Hippocampal formation (tissue), 2 donors: ENCODE measurements at regions not wholly inside any gene's neighbourhood (a gene's known extent, or its start where the extent isn't known, plus 50 kb on each side); places are given as distances from the start of the nearest gene placed in this dataset.
"Not testable (repeated sequence)": the region's sequence is repeated elsewhere in the genome, so short reads cannot be mapped to it uniquely, and the experiment has no call there.

Experiments used
- DNase-seq, 2 donors: peaks; one replicate each; lab custom pipeline; 2025; lab: John Stamatoyannopoulos, UW

DNA sequence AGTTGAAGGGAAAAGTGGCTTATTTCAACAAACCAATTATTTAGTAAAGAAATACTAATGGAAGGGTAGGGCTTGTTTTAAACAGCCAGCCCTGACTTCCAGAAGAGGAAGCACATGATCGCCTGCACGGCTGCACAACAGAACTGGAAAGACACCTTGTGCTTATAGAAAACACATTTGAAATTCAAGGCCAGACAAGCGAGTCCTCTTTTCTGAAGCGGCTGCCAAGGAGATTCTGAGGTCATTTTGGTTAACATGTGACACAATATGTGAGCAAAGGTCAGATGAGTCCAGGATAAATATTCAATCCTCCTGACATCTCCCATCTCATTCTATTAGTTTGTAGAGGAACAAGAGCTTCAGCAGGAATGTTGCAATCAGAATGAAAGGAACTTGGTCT is 461.4 kb upstream of the ST8SIA4 start:
- DNase-seq: no peak

DNA sequence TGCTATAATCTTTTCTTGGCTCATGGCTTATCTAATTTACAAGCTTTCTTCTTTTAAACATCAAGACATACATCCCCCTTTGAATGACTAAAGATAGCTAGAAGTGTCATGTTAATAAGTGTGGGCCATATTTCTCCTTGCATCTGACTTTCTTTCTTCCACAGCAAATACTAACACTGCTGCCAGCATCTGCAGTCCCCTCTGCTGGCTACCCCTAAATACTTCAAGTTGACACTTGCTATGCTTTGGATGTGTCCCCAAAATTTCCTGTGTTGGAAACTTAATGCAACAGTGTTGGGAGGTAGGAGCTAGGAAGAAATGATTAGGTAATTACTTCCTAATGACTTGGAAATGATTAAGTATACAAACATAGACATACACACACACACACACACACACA is 459.0 kb upstream of the ST8SIA4 start:
- DNase-seq: no peak

- DNase-seq: no peak
These were observed 443.8 kb upstream of the ST8SIA4 start for GRCh38 chr5:101346906-101347305.

- DNase-seq: no peak
These were observed 443.4 kb upstream of the ST8SIA4 start for GRCh38 chr5:101346447-101346846.

DNA sequence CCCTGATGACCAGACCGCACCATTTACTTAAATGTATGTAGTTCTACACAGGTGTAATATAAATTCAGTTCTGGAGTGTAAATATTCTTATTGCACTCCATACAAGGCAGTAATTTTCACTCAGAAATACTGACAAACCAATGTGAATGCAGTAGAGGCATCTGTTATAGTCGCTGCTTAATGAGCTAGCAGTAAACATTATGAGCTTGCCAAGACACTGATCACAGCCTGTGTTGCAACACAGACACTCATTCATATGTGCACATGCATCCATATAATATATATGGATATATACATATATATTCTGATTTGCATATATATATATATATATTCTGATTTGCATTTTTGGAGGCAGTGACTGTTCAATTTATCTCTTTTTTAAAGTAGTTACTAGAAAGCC is 435.1 kb upstream of the ST8SIA4 start:
- DNase-seq: no peak

GRCh38 chr5:101327816-101328215 is 424.7 kb upstream of the ST8SIA4 start:
- no peak for DNase-seq

DNA sequence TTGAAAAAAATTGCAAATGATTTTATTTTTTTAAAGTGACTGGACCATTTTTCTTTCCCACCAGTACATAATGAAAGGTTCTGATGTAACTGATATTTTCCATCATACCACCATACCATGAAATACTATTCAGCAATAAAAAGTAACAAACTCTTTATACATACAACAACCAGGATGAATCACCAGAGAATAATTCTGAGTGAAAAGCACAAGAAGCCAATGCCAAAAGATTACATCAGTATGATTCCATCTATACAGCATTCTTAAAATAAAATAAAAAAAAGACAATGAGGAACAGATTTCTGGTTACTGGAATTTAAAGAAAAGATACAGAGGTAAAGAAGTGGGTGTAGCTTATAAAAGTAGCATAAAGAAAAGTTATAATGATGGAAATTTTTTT is 423.7 kb upstream of the ST8SIA4 start:
- DNase-seq: no peak

- DNase-seq: not testable (repeated sequence)
These were observed 413.3 kb upstream of the ST8SIA4 start for GRCh38 chr5:101316401-101316800.

GRCh38 chr5:101306391-101307137 is 403.5 kb upstream of the ST8SIA4 start:
- DNase-seq: no peak

DNA sequence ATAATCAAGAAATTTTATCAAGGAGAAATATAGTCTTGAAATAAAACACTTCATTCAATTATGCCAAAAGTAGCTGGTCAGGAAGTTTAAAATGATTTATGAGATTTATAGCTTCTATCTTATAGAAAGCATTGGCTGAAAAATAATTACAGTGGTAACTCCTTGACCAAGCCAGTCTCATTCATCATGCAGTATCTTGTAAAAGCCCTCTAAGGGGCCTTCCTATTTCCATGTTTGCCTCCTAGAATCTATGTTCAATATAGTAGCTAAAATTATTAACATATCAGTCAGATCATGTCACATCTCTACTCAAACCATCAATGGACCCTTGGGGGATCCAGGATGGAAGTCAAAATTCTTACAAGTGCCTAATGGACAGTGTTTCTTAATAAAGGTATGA is 393.4 kb upstream of the ST8SIA4 start:
- DNase-seq: no peak

GRCh38 chr5:101292199-101292598 is 389.1 kb upstream of the ST8SIA4 start:
- no peak for DNase-seq

DNA sequence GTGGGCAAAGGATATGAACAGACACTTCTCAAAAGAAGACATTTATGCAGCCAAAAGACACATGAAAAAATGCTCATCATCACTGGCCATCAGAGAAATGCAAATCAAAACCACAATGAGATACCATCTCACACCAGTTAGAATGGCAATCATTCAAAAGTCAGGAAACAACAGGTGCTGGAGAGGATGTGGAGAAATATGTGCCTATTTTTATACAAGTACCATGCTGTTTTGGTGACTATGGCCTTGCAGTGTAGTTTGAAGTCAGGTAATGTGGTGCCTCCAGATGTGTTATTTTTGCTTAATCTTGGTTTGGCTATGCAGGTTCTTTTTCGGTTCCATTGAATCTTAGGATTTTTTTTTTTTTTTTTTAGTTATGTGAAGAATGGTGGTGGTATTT is 387.7 kb upstream of the ST8SIA4 start:
- not testable (repeated sequence) for DNase-seq

DNA sequence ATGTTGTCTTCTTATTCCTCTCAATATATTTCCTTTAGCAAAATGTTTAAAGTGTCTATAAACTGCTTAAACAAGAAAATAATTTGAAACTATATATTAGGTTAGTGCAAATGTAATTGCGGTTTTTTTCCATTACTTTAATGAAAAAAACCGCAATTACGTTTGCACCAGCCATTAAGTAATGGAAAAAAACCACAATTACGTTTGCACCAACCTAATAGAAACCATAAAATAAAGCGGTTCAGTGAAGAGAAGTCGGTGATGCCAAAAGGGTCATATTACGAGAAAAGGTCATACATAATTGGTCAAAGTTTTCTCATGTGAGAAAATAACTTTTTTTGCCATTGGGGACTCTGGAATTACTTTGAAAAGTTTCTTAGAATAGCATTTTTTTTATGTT is 385.6 kb upstream of the ST8SIA4 start:
- DNase-seq: no peak

GRCh38 chr5:101284736-101285375 is 381.8 kb upstream of the ST8SIA4 start:
- DNase-seq: no peak

DNA sequence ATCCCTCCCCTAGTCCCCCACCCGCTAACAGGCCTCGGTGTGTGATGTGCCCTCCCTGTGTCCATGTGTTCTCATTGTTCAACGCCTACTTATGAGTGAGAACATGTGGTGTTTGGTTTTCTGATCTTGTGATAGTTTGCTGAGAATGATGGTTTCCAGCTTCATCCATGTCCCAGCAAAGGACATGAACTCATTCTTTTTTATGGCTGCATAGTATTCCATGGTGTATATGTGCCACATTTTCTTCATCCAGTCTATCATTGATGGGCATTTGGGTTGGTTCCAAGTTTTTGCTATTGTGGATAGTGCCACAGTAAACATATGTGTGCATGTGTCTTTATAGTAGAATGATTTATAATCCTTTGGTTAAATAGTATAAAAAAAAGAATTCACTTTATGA is 380.9 kb upstream of the ST8SIA4 start:
- DNase-seq: not testable (repeated sequence)

- DNase-seq: no peak
These were observed 375.8 kb upstream of the ST8SIA4 start for GRCh38 chr5:101278917-101279316.

- no peak for DNase-seq
These were observed 375.1 kb upstream of the ST8SIA4 start for GRCh38 chr5:101278011-101278687.

GRCh38 chr5:101271945-101272344 is 368.9 kb upstream of the ST8SIA4 start:
- no peak for DNase-seq

- no peak for DNase-seq
These were observed 368.3 kb upstream of the ST8SIA4 start for GRCh38 chr5:101271416-101271815.

GRCh38 chr5:101260857-101261256 is 357.8 kb upstream of the ST8SIA4 start:
- DNase-seq: no peak

DNA sequence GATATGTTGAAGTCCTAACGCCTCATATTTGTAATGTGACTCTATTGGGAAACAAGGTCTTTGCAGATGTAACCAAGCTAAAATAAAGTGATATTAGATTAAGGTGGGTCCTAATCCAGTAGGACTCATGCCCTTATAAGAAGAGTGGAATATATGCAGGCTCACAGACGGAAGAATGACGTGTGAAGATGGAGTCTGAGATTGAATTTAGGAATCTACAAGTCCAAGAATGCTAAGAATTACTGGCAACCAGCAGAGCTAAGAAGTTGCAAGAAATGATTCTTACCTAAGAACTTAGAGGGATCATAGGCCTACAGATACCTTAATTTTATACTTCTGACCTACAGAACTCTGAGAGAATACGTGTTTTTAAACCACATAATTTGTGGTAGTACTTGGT is 350.0 kb upstream of the ST8SIA4 start:
- no peak for DNase-seq

- DNase-seq: no peak
These were observed 341.5 kb upstream of the ST8SIA4 start for GRCh38 chr5:101244621-101245020.

DNA sequence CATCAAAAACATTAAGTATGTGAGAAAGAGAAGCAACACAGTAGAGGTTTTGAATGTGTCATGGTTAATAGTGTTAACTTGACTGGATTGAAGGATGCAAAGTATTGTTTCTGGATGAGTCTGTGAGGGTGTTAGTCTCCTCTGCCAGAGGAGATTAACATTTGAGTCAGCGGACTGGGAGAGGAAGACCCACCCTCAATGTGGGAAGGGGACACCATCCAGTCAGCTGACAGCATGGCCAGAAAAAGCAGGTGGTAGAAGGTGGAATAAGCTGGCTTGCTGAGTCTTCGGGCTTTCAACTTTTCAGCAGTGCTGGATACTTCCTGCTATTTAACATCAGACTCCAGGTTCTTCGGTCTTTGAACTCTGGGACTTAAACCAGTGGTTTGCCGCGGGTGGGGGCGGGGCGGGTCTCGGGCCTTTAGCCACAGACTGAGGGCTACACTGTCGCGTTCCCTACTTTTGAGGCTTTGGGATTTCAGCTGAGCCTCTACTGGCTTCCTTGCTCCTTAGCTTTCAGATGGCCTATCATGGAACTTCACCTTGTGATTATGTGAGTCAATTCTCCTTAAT is 309.9 kb upstream of the ST8SIA4 start:
- DNase-seq: no peak
